ENCODE measurements at regions not wholly inside any gene's neighbourhood (a gene's known extent, or its start where the extent isn't known, plus 50 kb on each side); places are given as distances from the start of the nearest gene placed in this dataset.

GRCh38 chr2:4972472-4972871 lies 719.7 kb upstream of the SOX11 start:
- TF ChIP-seq CTCF (IDR thresholded peaks at IDR 0.05; ENCODE audit: insufficient read depth, low read length, poor library complexity, severe bottlenecking) (no peak), EZH2phosphoT487 (conservative IDR thresholded peaks at IDR 0.05; ENCODE audit: low read length) (no peak)
